B cell (primary cell): ENCODE measurements at regions not wholly inside any gene's neighbourhood (a gene's known extent, or its start where the extent isn't known, plus 50 kb on each side); places are given as distances from the start of the nearest gene placed in this dataset.

ENCODE experiments used
- ATAC-seq: fragments of 200-7000 bp; cut with Tn5 transposase; one replicate; pipeline ENCODE4 v1.10.0; 2021; ENCODE audit warnings: low read depth, mild to moderate bottlenecking, moderate number of reproducible peaks, moderate library complexity
- CTCF ChIA-PET: fragments of 350-600 bp; sonication (Branson Sonifier 250); formaldehyde crosslinking; loops from one replicate; lab custom pipeline; 2021; ENCODE audit warnings: antibody characterized with exemption, inconsistent platforms; lab: Charles Lee
- POLR2A ChIA-PET: fragments of 350-600 bp; sonication (Branson Sonifier 250); formaldehyde crosslinking; loops from one replicate; lab custom pipeline; 2021; ENCODE audit warnings: antibody characterized with exemption; lab: Charles Lee
- DNase-seq: peaks from one replicate; pipeline ENCODE4 v3.0.0; 2013
- H2AFZ ChIP-seq: 2 replicates; pipeline ENCODE4 v1.6.1; 2012; ENCODE audit warnings: mild to moderate bottlenecking, low read depth, low read length; ENCODE audit not compliant: insufficient read depth, poor library complexity, severe bottlenecking
- H3K27ac ChIP-seq, 2 donors: 1 replicate in 1 of 2; 2 replicates in 1 of 2; pipeline ENCODE4 v1.5.1; 2012 to 2013; ENCODE audit warnings: low read length in 2 of 2, mild to moderate bottlenecking in 2 of 2, moderate library complexity in 1 of 2
- H3K27me3 ChIP-seq, 4 experiments: fragments of 200-600 bp in 1 of 4; sonication (generic) in 1 of 4; replicated peaks in 1 of 4; 1 replicate in 2 of 4; 2 replicates in 2 of 4; pipeline versions ENCODE4 v1.6.1 to v1.7.0; 2013 to 2016; ENCODE audit warnings: low read length in 3 of 4, mild to moderate bottlenecking in 2 of 4, mixed read lengths in 1 of 4, moderate library complexity in 1 of 4; ENCODE audit not compliant: insufficient read depth in 4 of 4, control insufficient read depth in 3 of 4; ENCODE audit errors: control extremely low read depth in 1 of 4
- H3K36me3 ChIP-seq, 2 experiments: replicated peaks in 1 of 2; 1 replicate in 1 of 2; 2 replicates in 1 of 2; pipeline versions ENCODE4 v1.6.1 to v1.7.1; 2013; ENCODE audit warnings: low read length in 1 of 2; ENCODE audit not compliant: insufficient read depth in 2 of 2, control insufficient read depth in 1 of 2; ENCODE audit errors: control extremely low read depth in 1 of 2, extremely low read depth in 1 of 2
- H3K4me1 ChIP-seq, 2 donors: fragments of 200-600 bp in 1 of 2; sonication (generic) in 1 of 2; 1 replicate in 1 of 2; 2 replicates in 1 of 2; pipeline versions ENCODE4 v1.5.1 to v1.6.1; 2013 to 2017; ENCODE audit warnings: low read length in 2 of 2; ENCODE audit not compliant: control insufficient read depth in 2 of 2, insufficient read depth in 2 of 2
- H3K4me2 ChIP-seq: replicated peaks from 2 replicates; pipeline ENCODE3; 2012; ENCODE audit warnings: mild to moderate bottlenecking, low read depth, low read length; ENCODE audit not compliant: poor library complexity, severe bottlenecking
- H3K4me3 ChIP-seq, 5 experiments: fragments of 200-600 bp in 1 of 5; sonication (generic) in 1 of 5; 1 replicate in 3 of 5; 2 replicates in 2 of 5; pipeline versions ENCODE4 v1.5.1 to v1.7.0; 2011 to 2016; ENCODE audit warnings: low read length in 4 of 5, mild to moderate bottlenecking in 4 of 5, low read depth in 2 of 5, control low read depth in 1 of 5, moderate library complexity in 1 of 5; ENCODE audit not compliant: insufficient read depth in 1 of 5; ENCODE audit errors: control extremely low read depth in 1 of 5, extremely low read depth in 1 of 5
- H3K79me2 ChIP-seq: fragments of 200-600 bp; sonication (generic); one replicate; pipeline ENCODE4 v1.6.0; 2016; ENCODE audit warnings: low read length; ENCODE audit not compliant: control insufficient read depth, insufficient read depth
- H3K9ac ChIP-seq: fragments of 200-600 bp; sonication (generic); 2 replicates; pipeline ENCODE4 v1.6.1; 2017; ENCODE audit warnings: mild to moderate bottlenecking, low read length, moderate library complexity
- H3K9me3 ChIP-seq, 3 donors: one replicate each; pipeline versions ENCODE4 v1.6.1 to v1.7.1; 2013; ENCODE audit warnings: low read length in 2 of 3; ENCODE audit not compliant: control insufficient read depth in 2 of 3, insufficient read depth in 1 of 3; ENCODE audit errors: control extremely low read depth in 1 of 3
- H4K20me1 ChIP-seq: 2 replicates; pipeline ENCODE4 v1.6.0; 2012; ENCODE audit warnings: mild to moderate bottlenecking, low read length; ENCODE audit not compliant: insufficient read depth, control insufficient read depth, poor library complexity, severe bottlenecking
- H3K27ac Mint-ChIP-seq: one replicate; pipeline ENCODE4 v1.8.0; 2021; ENCODE audit warnings: mixed read lengths
- H3K27me3 Mint-ChIP-seq: one replicate; pipeline ENCODE4 v1.8.0; 2021; ENCODE audit warnings: mixed read lengths
- H3K4me1 Mint-ChIP-seq: one replicate; pipeline ENCODE4 v1.8.0; 2021; ENCODE audit warnings: mixed read lengths
- H3K4me3 Mint-ChIP-seq: one replicate; pipeline ENCODE4 v1.8.0; 2021; ENCODE audit warnings: mixed read lengths
- H3K9me3 Mint-ChIP-seq: one replicate; pipeline ENCODE4 v1.8.0; 2022; ENCODE audit warnings: mixed read lengths; ENCODE audit not compliant: insufficient read depth
- EZH2 ChIP-seq: IDR thresholded peaks from 2 replicates; pipeline ENCODE4 v1.6.1; 2012; ENCODE audit warnings: borderline replicate concordance, low read depth, mild to moderate bottlenecking, moderate library complexity, low read length; ENCODE audit not compliant: insufficient read depth, poor library complexity, severe bottlenecking
- WGBS: methylation state at CpG from one replicate; pipeline ENCODE4 v1.1.5; 2013; ENCODE audit warnings: missing lambda C conversion rate; ENCODE audit not compliant: insufficient coverage; 5-methylcytosine and 5-hydroxymethylcytosine counted together
- intact Hi-C: fragments of 100-400 bp; cut with micrococcal nuclease; formaldehyde crosslinking; loops from one replicate; pipeline ENCODE4 v1.10.0; 2022
- TF ChIP-seq, protein P1 (sequence below): fragments of 200-600 bp; IDR thresholded peaks from one replicate; pipeline ENCODE4 v1.8.0; 2022; ENCODE audit warnings: antibody characterized with exemption, mild to moderate bottlenecking

DNA sequence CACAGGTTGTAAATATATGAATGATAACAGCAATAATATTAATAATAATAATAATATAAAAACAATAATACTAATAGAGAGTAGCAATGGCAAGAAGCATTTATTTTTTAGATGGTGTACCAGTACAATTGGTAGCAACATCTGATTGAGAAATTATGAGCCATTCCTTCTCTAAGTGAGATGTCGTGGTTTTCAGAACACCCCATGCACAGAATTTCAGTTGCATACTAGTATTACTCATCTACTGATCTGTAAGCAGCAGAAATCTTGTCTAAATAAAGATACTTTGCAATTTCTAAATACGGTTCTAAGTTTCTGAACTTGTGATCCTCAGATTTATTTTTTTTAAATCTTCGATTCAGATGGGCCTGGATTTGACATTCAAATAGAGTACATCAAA, 788.0 kb upstream of the ATXN8OS start:
- Histone ChIP-seq H3K79me2 (no peaks in the 10 kb centered on the region), H3K9ac (no peak overlapping the region), H2AFZ (no peak overlapping the region), H3K36me3 (no peaks in the 10 kb centered on the region), H4K20me1 (no peaks in the 10 kb centered on the region), H3K4me2 (no peak overlapping the region), H3K4me3 (no peak overlapping the region), H3K27ac (no peak overlapping the region), H3K4me1 (no peaks in the 10 kb centered on the region), H3K9me3 (no peaks in the 10 kb centered on the region), H3K27me3 (no peaks in the 10 kb centered on the region)
- ATAC-seq, result no peak
- H3K4me3 Mint-ChIP-seq, result no peak overlapping the region
- no peak for DNase-seq
- H3K9me3 Mint-ChIP-seq, result no peaks in the 10 kb centered on the region
- ChIA-PET POLR2A (no interaction called here), CTCF (no interaction called here)
- intact Hi-C loops, result no loop called here
- WGBS, result no CpG with 5 or more reads among the region's 3 CpGs
- no peaks in the 10 kb centered on the region for H3K4me1 Mint-ChIP-seq
- TF ChIP-seq, protein P1, sequence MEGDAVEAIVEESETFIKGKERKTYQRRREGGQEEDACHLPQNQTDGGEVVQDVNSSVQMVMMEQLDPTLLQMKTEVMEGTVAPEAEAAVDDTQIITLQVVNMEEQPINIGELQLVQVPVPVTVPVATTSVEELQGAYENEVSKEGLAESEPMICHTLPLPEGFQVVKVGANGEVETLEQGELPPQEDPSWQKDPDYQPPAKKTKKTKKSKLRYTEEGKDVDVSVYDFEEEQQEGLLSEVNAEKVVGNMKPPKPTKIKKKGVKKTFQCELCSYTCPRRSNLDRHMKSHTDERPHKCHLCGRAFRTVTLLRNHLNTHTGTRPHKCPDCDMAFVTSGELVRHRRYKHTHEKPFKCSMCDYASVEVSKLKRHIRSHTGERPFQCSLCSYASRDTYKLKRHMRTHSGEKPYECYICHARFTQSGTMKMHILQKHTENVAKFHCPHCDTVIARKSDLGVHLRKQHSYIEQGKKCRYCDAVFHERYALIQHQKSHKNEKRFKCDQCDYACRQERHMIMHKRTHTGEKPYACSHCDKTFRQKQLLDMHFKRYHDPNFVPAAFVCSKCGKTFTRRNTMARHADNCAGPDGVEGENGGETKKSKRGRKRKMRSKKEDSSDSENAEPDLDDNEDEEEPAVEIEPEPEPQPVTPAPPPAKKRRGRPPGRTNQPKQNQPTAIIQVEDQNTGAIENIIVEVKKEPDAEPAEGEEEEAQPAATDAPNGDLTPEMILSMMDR, result no peak
- no peak for TF ChIP-seq EZH2
- no peak overlapping the region for H3K27ac Mint-ChIP-seq
- no peaks in the 10 kb centered on the region for H3K27me3 Mint-ChIP-seq

DNA sequence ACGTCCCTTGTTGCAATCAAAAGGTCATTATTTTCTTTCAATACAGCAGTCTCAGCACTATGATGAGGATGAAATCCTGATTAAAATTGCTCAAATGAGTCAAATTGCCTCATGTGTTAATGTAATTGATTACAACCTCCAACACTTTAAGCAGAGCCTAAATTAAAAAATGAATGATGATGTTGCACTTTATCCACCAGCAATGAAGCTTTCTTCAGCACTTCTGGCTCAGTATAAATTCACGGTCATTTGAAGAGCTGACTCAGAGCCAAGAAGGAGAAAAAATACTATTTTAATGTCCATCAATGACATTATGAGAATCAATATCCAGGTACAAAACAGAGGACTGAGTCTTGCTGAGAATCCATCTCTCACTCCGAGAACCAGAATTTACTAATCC, 792.6 kb upstream of the ATXN8OS start:
- no peak overlapping the region for H3K4me2 ChIP-seq
- H3K27ac ChIP-seq, result no peak overlapping the region
- POLR2A ChIA-PET, result no interaction called here
- no peaks in the 10 kb centered on the region for H3K27me3 Mint-ChIP-seq
- H3K4me1 ChIP-seq, result no peaks in the 10 kb centered on the region
- DNase-seq, result no peak
- H3K4me3 Mint-ChIP-seq, result no peak overlapping the region
- H3K9me3 ChIP-seq, result no peaks in the 10 kb centered on the region
- no peak overlapping the region for H3K27ac Mint-ChIP-seq
- H4K20me1 ChIP-seq, result no peaks in the 10 kb centered on the region
- WGBS, result no CpG with 5 or more reads among the region's 3 CpGs
- TF ChIP-seq, protein P1, result no peak
- no peak for TF ChIP-seq EZH2
- no peaks in the 10 kb centered on the region for H3K79me2 ChIP-seq
- no peaks in the 10 kb centered on the region for H3K4me1 Mint-ChIP-seq
- H2AFZ ChIP-seq, result no peak overlapping the region
- ATAC-seq, result no peak
- H3K27me3 ChIP-seq, result no peaks in the 10 kb centered on the region
- H3K9me3 Mint-ChIP-seq, result no peaks in the 10 kb centered on the region
- intact Hi-C loops, result no loop called here
- no peak overlapping the region for H3K9ac ChIP-seq
- H3K36me3 ChIP-seq, result no peaks in the 10 kb centered on the region
- H3K4me3 ChIP-seq, result no peak overlapping the region
- CTCF ChIA-PET, result no interaction called here
